ENCODE measurements at regions not wholly inside any gene's neighbourhood (a gene's known extent, or its start where the extent isn't known, plus 50 kb on each side); places are given as distances from the start of the nearest gene placed in this dataset.

- no peak for DNase-seq
Measured at GRCh38 chr18:78085241-78086185, 835.9 kb downstream of the GALR1 start.

GRCh38 chr18:78086931-78087330 is 837.3 kb downstream of the GALR1 start:
- no peak for DNase-seq

- DNase-seq: no peak
Measured at GRCh38 chr18:78087338-78087737, 837.7 kb downstream of the GALR1 start.

- DNase-seq: peak; percentile 77
Measured at GRCh38 chr18:78090584-78090983, 840.9 kb downstream of the GALR1 start.

- no peak for DNase-seq
Measured at GRCh38 chr18:78092901-78093300, 843.3 kb downstream of the GALR1 start.

GRCh38 chr18:78099979-78100588 is 850.4 kb downstream of the GALR1 start:
- DNase-seq: no peak

GRCh38 chr18:78101091-78101490 is 851.4 kb downstream of the GALR1 start:
- no peak for DNase-seq

GRCh38 chr18:78102135-78102534 is 852.5 kb downstream of the GALR1 start:
- no peak for DNase-seq

GRCh38 chr18:78105611-78106010 is 856.0 kb downstream of the GALR1 start:
- no peak for DNase-seq

GRCh38 chr18:78106946-78107345 is 857.3 kb downstream of the GALR1 start:
- no peak for DNase-seq

GRCh38 chr18:78107363-78107762 is 857.7 kb downstream of the GALR1 start:
- no peak for DNase-seq

- DNase-seq: no peak
Measured at GRCh38 chr18:78108554-78108953, 858.9 kb downstream of the GALR1 start.

GRCh38 chr18:78113136-78113939 is 863.7 kb downstream of the GALR1 start:
- no peak for DNase-seq

GRCh38 chr18:78113940-78114251 is 864.2 kb downstream of the GALR1 start:
- DNase-seq: no peak

- DNase-seq: no peak
Measured at GRCh38 chr18:78115896-78116561, 863.6 kb upstream of the SALL3 start.

- no peak for DNase-seq
Measured at GRCh38 chr18:78123144-78123909, 856.3 kb upstream of the SALL3 start.

- no peak for DNase-seq
Measured at GRCh38 chr18:78123926-78124797, 855.5 kb upstream of the SALL3 start.

- DNase-seq: no peak
Measured at GRCh38 chr18:78125206-78125896, 854.3 kb upstream of the SALL3 start.

- DNase-seq: no peak
Measured at GRCh38 chr18:78126106-78126505, 853.5 kb upstream of the SALL3 start.

GRCh38 chr18:78126536-78126935 is 853.1 kb upstream of the SALL3 start:
- DNase-seq: no peak

GRCh38 chr18:78127041-78127440 is 852.6 kb upstream of the SALL3 start:
- DNase-seq: no peak

Measured in NCI-H1436 (cell line).